NT2/D1 (cell line): ENCODE measurements at regions not wholly inside any gene's neighbourhood (a gene's known extent, or its start where the extent isn't known, plus 50 kb on each side); places are given as distances from the start of the nearest gene placed in this dataset.

Experiments used
- DNase-seq: peaks from one replicate; pipeline ENCODE4 v3.0.0-alpha.2; 2011; ENCODE audit warnings: low read depth, low spot score
- H3K27me3 ChIP-seq: 2 replicates; pipeline ENCODE4 v1.6.0; 2011; ENCODE audit warnings: mild to moderate bottlenecking; ENCODE audit not compliant: insufficient read length, insufficient read depth
- H3K36me3 ChIP-seq: 2 replicates; pipeline ENCODE4 v1.6.1; 2011; ENCODE audit warnings: mild to moderate bottlenecking, low read length, mixed read lengths; ENCODE audit not compliant: insufficient read depth, insufficient read length
- H3K4me1 ChIP-seq: 2 replicates; pipeline ENCODE4 v1.5.1; 2011; ENCODE audit not compliant: insufficient read depth, insufficient read length
- H3K4me3 ChIP-seq: 2 replicates; pipeline ENCODE4 v1.5.1; 2011; ENCODE audit warnings: low read depth; ENCODE audit not compliant: insufficient read length
- H3K9ac ChIP-seq: 2 replicates; pipeline ENCODE4 v1.6.0; 2011; ENCODE audit warnings: low read depth; ENCODE audit not compliant: insufficient read length
- H3K9me3 ChIP-seq: 2 replicates; pipeline ENCODE4 v1.5.1; 2011; ENCODE audit warnings: mild to moderate bottlenecking, low read length; ENCODE audit not compliant: insufficient read depth
- SUZ12 ChIP-seq: IDR thresholded peaks from 2 replicates; pipeline ENCODE4 v1.6.1; 2011; ENCODE audit not compliant: insufficient read length, insufficient read depth; ENCODE audit errors: extremely low read depth
- YY1 ChIP-seq: IDR thresholded peaks from 2 replicates; pipeline ENCODE4 v1.6.1; 2011; ENCODE audit not compliant: insufficient read length, insufficient read depth
- ZNF274 ChIP-seq: IDR thresholded peaks from 2 replicates; pipeline ENCODE4 v1.6.1; 2011; ENCODE audit warnings: mild to moderate bottlenecking, low read depth, low read length

- Histone ChIP-seq H3K9me3 (no peaks in the 10 kb centered on the region), H3K4me1 (no peaks in the 10 kb centered on the region), H3K9ac (no peak overlapping the region), H3K27me3 (no peaks in the 10 kb centered on the region), H3K4me3 (no peak overlapping the region), H3K36me3 (no peaks in the 10 kb centered on the region)
- DNase-seq = no peak
- no peak for TF ChIP-seq YY1
- no peak for TF ChIP-seq ZNF274
- no peak for TF ChIP-seq SUZ12
Measured at GRCh38 chr21:28615276-28615675, 377.4 kb downstream of the LTN1 start.

DNA sequence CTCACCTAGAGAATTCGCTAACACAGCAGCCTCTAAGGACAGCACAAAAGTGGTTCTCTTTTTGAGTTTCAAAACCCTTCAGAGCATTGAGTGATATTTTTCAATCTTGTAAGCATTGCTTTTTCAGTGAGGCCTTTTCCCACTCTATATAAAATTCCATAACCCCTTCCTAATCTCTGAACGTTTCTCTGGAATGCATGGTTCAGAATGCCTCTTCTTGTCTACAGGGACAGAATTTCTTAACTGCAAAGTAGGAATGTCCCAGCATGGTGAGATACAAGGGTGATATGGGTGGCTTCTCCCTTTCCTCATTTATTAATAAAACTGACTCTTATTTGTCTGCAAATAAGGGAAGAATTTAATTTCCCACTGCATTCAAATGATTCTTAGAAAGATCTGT lies 377.9 kb downstream of the LTN1 start:
- TF ChIP-seq YY1 (no peak), ZNF274 (no peak), SUZ12 (no peak)
- H3K4me1 ChIP-seq = no peaks in the 10 kb centered on the region
- DNase-seq = no peak
- H3K36me3 ChIP-seq = no peaks in the 10 kb centered on the region
- H3K9ac ChIP-seq = no peak overlapping the region
- no peak overlapping the region for H3K4me3 ChIP-seq
- no peaks in the 10 kb centered on the region for H3K9me3 ChIP-seq
- no peaks in the 10 kb centered on the region for H3K27me3 ChIP-seq

DNA sequence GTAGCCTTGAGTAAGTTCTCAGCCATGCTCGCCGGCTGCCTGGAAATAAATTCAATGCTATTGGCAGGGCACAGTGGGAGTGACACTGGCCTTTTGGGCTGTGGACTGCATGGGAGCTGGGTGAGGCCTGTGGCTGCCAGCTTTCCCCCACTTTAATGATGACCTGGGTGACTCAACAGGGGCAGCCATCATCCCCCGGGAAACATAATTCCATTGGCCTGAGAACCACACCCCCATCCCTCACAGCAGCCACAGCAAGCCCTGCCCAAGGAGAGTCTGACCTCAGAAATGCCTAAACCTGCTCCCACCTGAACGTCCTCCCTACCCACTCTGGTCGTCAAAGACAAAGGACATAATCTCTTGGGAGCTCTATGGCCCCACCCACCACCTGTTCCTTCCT lies 384.0 kb downstream of the LTN1 start:
- TF ChIP-seq SUZ12 (no peak), ZNF274 (no peak), YY1 (no peak)
- no peaks in the 10 kb centered on the region for H3K4me1 ChIP-seq
- H3K4me3 ChIP-seq = no peak overlapping the region
- H3K27me3 ChIP-seq = no peaks in the 10 kb centered on the region
- no peaks in the 10 kb centered on the region for H3K36me3 ChIP-seq
- no peaks in the 10 kb centered on the region for H3K9me3 ChIP-seq
- DNase-seq = no peak
- H3K9ac ChIP-seq = no peak overlapping the region

- Histone ChIP-seq H3K9ac (no peak overlapping the region), H3K4me3 (no peak overlapping the region), H3K27me3 (no peaks in the 10 kb centered on the region), H3K36me3 (no peaks in the 10 kb centered on the region), H3K4me1 (no peaks in the 10 kb centered on the region), H3K9me3 (no peaks in the 10 kb centered on the region)
- TF ChIP-seq SUZ12 (no peak), ZNF274 (no peak), YY1 (no peak)
- DNase-seq = no peak
Measured at GRCh38 chr21:28607545-28607944, 385.1 kb downstream of the LTN1 start.

GRCh38 chr21:28604946-28605537 lies 387.6 kb downstream of the LTN1 start:
- no peaks in the 10 kb centered on the region for H3K36me3 ChIP-seq
- DNase-seq = no peak
- TF ChIP-seq YY1 (no peak), SUZ12 (no peak), ZNF274 (no peak)
- no peaks in the 10 kb centered on the region for H3K4me1 ChIP-seq
- peaks cover 15% of the 10 kb centered on the region for H3K9me3 ChIP-seq
- no peak overlapping the region for H3K4me3 ChIP-seq
- H3K27me3 ChIP-seq = no peaks in the 10 kb centered on the region
- no peak overlapping the region for H3K9ac ChIP-seq

GRCh38 chr21:28602546-28602945 lies 390.1 kb downstream of the LTN1 start:
- Histone ChIP-seq H3K9ac (no peak overlapping the region), H3K9me3 (peaks cover 30% of the 10 kb centered on the region), H3K27me3 (no peaks in the 10 kb centered on the region), H3K36me3 (no peaks in the 10 kb centered on the region), H3K4me3 (no peak overlapping the region), H3K4me1 (no peaks in the 10 kb centered on the region)
- TF ChIP-seq YY1 (no peak), ZNF274 (no peak), SUZ12 (no peak)
- DNase-seq = no peak

GRCh38 chr21:28598214-28598613 lies 394.5 kb downstream of the LTN1 start:
- no peak overlapping the region for H3K4me3 ChIP-seq
- H3K9ac ChIP-seq = no peak overlapping the region
- DNase-seq = no peak
- TF ChIP-seq ZNF274 = no peak
- H3K36me3 ChIP-seq = no peaks in the 10 kb centered on the region
- H3K9me3 ChIP-seq = peaks cover 30% of the 10 kb centered on the region
- no peaks in the 10 kb centered on the region for H3K27me3 ChIP-seq
- no peaks in the 10 kb centered on the region for H3K4me1 ChIP-seq
